Fibroblast of villous mesenchyme (primary cell): ENCODE measurements at regions not wholly inside any gene's neighbourhood (a gene's known extent, or its start where the extent isn't known, plus 50 kb on each side); places are given as distances from the start of the nearest gene placed in this dataset.

Experiments
- DNase-seq: peaks from one replicate; pipeline ENCODE4 v3.0.0-alpha.2; 2010; ENCODE audit warnings: low read depth
- H3K4me3 ChIP-seq: 2 replicates; pipeline ENCODE4 v1.5.1; 2011; ENCODE audit warnings: low read depth, mild to moderate bottlenecking, low read length
- CTCF ChIP-seq: IDR thresholded peaks from 2 replicates; pipeline ENCODE4 v1.5.1; 2012; ENCODE audit warnings: low read depth, mild to moderate bottlenecking, low read length; ENCODE audit not compliant: insufficient read depth

GRCh38 chr7:66413379-66414114 is 208.4 kb downstream of the TPST1 start:
- peak; percentile 75 for DNase-seq
- peak; percentile 31 for TF ChIP-seq CTCF
- peak overlapping the region; percentile 46 for H3K4me3 ChIP-seq

GRCh38 chr7:66415659-66416265 is 210.6 kb downstream of the TPST1 start:
- no peak for DNase-seq
- no peak overlapping the region for H3K4me3 ChIP-seq
- no peak for TF ChIP-seq CTCF

GRCh38 chr7:66418537-66418936 is 210.1 kb upstream of the KCTD7 start:
- TF ChIP-seq CTCF: no peak
- no peak overlapping the region for H3K4me3 ChIP-seq

GRCh38 chr7:66419210-66419609 is 209.5 kb upstream of the KCTD7 start:
- no peak for TF ChIP-seq CTCF
- no peak overlapping the region for H3K4me3 ChIP-seq
- no peak for DNase-seq

More at GRCh38 chr7:66418537-66418936, 210.1 kb upstream of the KCTD7 start:
- no peak for DNase-seq

GRCh38 chr7:66421830-66422475 is 206.7 kb upstream of the KCTD7 start:
- TF ChIP-seq CTCF: no peak
- DNase-seq: no peak
- no peak overlapping the region for H3K4me3 ChIP-seq

- no peak for DNase-seq
- no peak for TF ChIP-seq CTCF
- no peak overlapping the region for H3K4me3 ChIP-seq
Measured at GRCh38 chr7:66423729-66424128, 205.0 kb upstream of the KCTD7 start.
